H1 (cell line): ENCODE measurements at regions not wholly inside any gene's neighbourhood (a gene's known extent, or its start where the extent isn't known, plus 50 kb on each side); places are given as distances from the start of the nearest gene placed in this dataset.

Experiments used
- CTCF ChIA-PET: fragments of 300-600 bp; sonication (Branson Sonifier 250); formaldehyde crosslinking; loops from one replicate; lab custom pipeline; 2021; ENCODE audit not compliant: partially characterized antibody; lab: Charles Lee
- POLR2A ChIA-PET: fragments of 300-600 bp; sonication (Branson Sonifier 250); formaldehyde crosslinking; loops from one replicate; lab custom pipeline; 2021; ENCODE audit warnings: inconsistent platforms; ENCODE audit not compliant: partially characterized antibody; lab: Charles Lee
- DNase-seq, 2 experiments: peaks; one replicate each; pipeline versions ENCODE4 v3.0.0 to v3.0.0-alpha.2; 2010 to 2022; ENCODE audit warnings: low spot score in 2 of 2, low read depth in 1 of 2, mixed read lengths in 1 of 2
- FAIRE-seq: peaks from 2 replicates; lab custom pipeline; 2011; peaks lifted over from hg19 to GRCh38; lab: Jason Lieb, UNC
- H2AFZ ChIP-seq: 2 replicates; pipeline ENCODE4 v1.8.1; 2012; ENCODE audit warnings: low read length, inconsistent platforms
- H2AK5ac ChIP-seq: 2 replicates; pipeline ENCODE4 v1.6.1; 2013; ENCODE audit warnings: low read depth, low read length
- H2BK120ac ChIP-seq: replicated peaks from 2 replicates; pipeline ENCODE3; 2013; ENCODE audit warnings: low read depth, low read length, inconsistent platforms
- H2BK12ac ChIP-seq: 2 replicates; pipeline ENCODE4 v1.6.1; 2013; ENCODE audit warnings: low read depth, low read length
- H2BK15ac ChIP-seq: 2 replicates; pipeline ENCODE4 v1.6.1; 2013; ENCODE audit warnings: low read length
- H2BK20ac ChIP-seq: 2 replicates; pipeline ENCODE4 v1.6.1; 2013; ENCODE audit warnings: low read length
- H2BK5ac ChIP-seq: 2 replicates; pipeline ENCODE4 v1.6.1; 2013; ENCODE audit warnings: low read depth, low read length
- H3K14ac ChIP-seq: 2 replicates; pipeline ENCODE4 v1.6.1; 2013; ENCODE audit warnings: inconsistent platforms; ENCODE audit not compliant: insufficient read length
- H3K18ac ChIP-seq: 2 replicates; pipeline ENCODE4 v1.6.1; 2013; ENCODE audit warnings: low read length; ENCODE audit errors: extremely low read depth
- H3K23ac ChIP-seq: 2 replicates; pipeline ENCODE4 v1.6.1; 2013; ENCODE audit warnings: inconsistent platforms; ENCODE audit not compliant: insufficient read length
- H3K23me2 ChIP-seq: 2 replicates; pipeline ENCODE4 v1.6.1; 2013; ENCODE audit warnings: low read depth, low read length
- H3K27ac ChIP-seq: 2 replicates; pipeline ENCODE4 v1.6.1; 2011; ENCODE audit warnings: low read depth, low read length, inconsistent platforms
- H3K27me3 ChIP-seq, 4 experiments: replicated peaks in 1 of 4; 1 replicate in 1 of 4; 2 replicates in 3 of 4; pipeline versions ENCODE4 v1.6.1 to v1.8.1; 2011 to 2013; ENCODE audit warnings: low read length in 3 of 4, mild to moderate bottlenecking in 3 of 4, inconsistent platforms in 2 of 4, mixed read lengths in 2 of 4, moderate library complexity in 1 of 4; ENCODE audit not compliant: control insufficient read depth in 3 of 4, insufficient read depth in 3 of 4; ENCODE audit errors: extremely low read depth in 1 of 4
- H3K36me3 ChIP-seq, 4 experiments: 2 replicates each; pipeline versions ENCODE4 v1.6.1 to v1.8.1; 2011 to 2013; ENCODE audit warnings: mild to moderate bottlenecking in 4 of 4, low read length in 3 of 4, moderate library complexity in 2 of 4, control low read depth in 1 of 4, inconsistent platforms in 1 of 4; ENCODE audit not compliant: insufficient read depth in 4 of 4, control insufficient read depth in 2 of 4
- H3K4ac ChIP-seq: replicated peaks from 2 replicates; pipeline ENCODE3; 2013; ENCODE audit warnings: low read length, low read depth, mixed read lengths, inconsistent platforms; ENCODE audit not compliant: insufficient read length
- H3K4me1 ChIP-seq, 4 experiments: replicated peaks in 1 of 4; 1 replicate in 1 of 4; 2 replicates in 3 of 4; pipeline versions ENCODE4 v1.6.1 to v1.8.1; 2011 to 2013; ENCODE audit warnings: low read length in 3 of 4, inconsistent platforms in 2 of 4, mixed read lengths in 1 of 4; ENCODE audit not compliant: insufficient read depth in 4 of 4, control insufficient read depth in 3 of 4
- H3K4me2 ChIP-seq, 2 experiments: 2 replicates each; pipeline versions ENCODE4 v1.6.1 to v1.8.1; 2011 to 2013; ENCODE audit warnings: low read depth in 2 of 2, low read length in 2 of 2, control low read depth in 1 of 2, inconsistent platforms in 1 of 2, mild to moderate bottlenecking in 1 of 2; ENCODE audit not compliant: insufficient read depth in 1 of 2
- H3K4me3 ChIP-seq, 4 experiments: fragments of 200-600, 300-600 bp in 1 of 4; sonication (generic), shearing (Covaris generic), sonication (Bioruptor Twin) in 1 of 4; 2 replicates each; pipeline versions ENCODE4 v1.5.1 to v1.8.1; 2011 to 2016; ENCODE audit warnings: low read length in 4 of 4, low read depth in 3 of 4, control low read depth in 2 of 4, inconsistent platforms in 2 of 4, mild to moderate bottlenecking in 2 of 4, mixed read lengths in 1 of 4, moderate library complexity in 1 of 4; ENCODE audit not compliant: insufficient read depth in 2 of 4; ENCODE audit errors: extremely low read depth in 1 of 4
- H3K56ac ChIP-seq: replicated peaks from 2 replicates; pipeline ENCODE3; 2013; ENCODE audit warnings: low read depth, mild to moderate bottlenecking, mixed read lengths, low read length, inconsistent platforms; ENCODE audit not compliant: insufficient read length
- H3K79me1 ChIP-seq: 2 replicates; pipeline ENCODE4 v1.6.1; 2013; ENCODE audit warnings: low read depth, low read length, control low read depth
- H3K79me2 ChIP-seq, 2 experiments: 2 replicates each; pipeline versions ENCODE4 v1.6.1 to v1.8.1; 2012 to 2013; ENCODE audit warnings: low read length in 2 of 2, mild to moderate bottlenecking in 2 of 2, inconsistent platforms in 1 of 2; ENCODE audit not compliant: insufficient read depth in 2 of 2, control insufficient read depth in 1 of 2
- H3K9ac ChIP-seq, 4 experiments: replicated peaks in 1 of 4; 1 replicate in 1 of 4; 2 replicates in 3 of 4; pipeline versions ENCODE4 v1.6.1 to v1.8.1; 2011 to 2013; ENCODE audit warnings: low read depth in 3 of 4, low read length in 3 of 4, control low read depth in 2 of 4, mild to moderate bottlenecking in 2 of 4, moderate library complexity in 2 of 4, inconsistent platforms in 1 of 4; ENCODE audit errors: extremely low read depth in 1 of 4
- H3K9me3 ChIP-seq, 2 experiments: 2 replicates each; pipeline versions ENCODE4 v1.6.1 to v1.8.1; 2012 to 2013; ENCODE audit warnings: mild to moderate bottlenecking in 2 of 2, moderate library complexity in 2 of 2, control low read depth in 1 of 2, inconsistent platforms in 1 of 2, low read depth in 1 of 2, low read length in 1 of 2, mixed read lengths in 1 of 2; ENCODE audit not compliant: insufficient read depth in 2 of 2
- H4K20me1 ChIP-seq, 2 experiments: replicated peaks in 1 of 2; 2 replicates each; pipeline versions ENCODE3 to v1.8.1; 2011 to 2013; ENCODE audit warnings: inconsistent platforms in 2 of 2, low read length in 2 of 2, mild to moderate bottlenecking in 1 of 2; ENCODE audit not compliant: insufficient read depth in 2 of 2, control insufficient read depth in 1 of 2
- H4K5ac ChIP-seq: 2 replicates; pipeline ENCODE4 v1.6.1; 2013; ENCODE audit warnings: low read length, low read depth, mixed read lengths, inconsistent platforms; ENCODE audit not compliant: insufficient read length
- H4K8ac ChIP-seq: 2 replicates; pipeline ENCODE4 v1.8.0; 2013; ENCODE audit warnings: mild to moderate bottlenecking, moderate library complexity, low read length, inconsistent platforms; ENCODE audit not compliant: insufficient read depth; ENCODE audit errors: extremely low read depth
- H4K91ac ChIP-seq: replicated peaks from 2 replicates; pipeline ENCODE3; 2013; ENCODE audit warnings: low read length, mixed read lengths, inconsistent platforms; ENCODE audit not compliant: insufficient read length
- ATF2 ChIP-seq: IDR thresholded peaks from 2 replicates; pipeline ENCODE4 v1.6.1; 2012; ENCODE audit warnings: low read length, inconsistent platforms
- ATF3 ChIP-seq: IDR thresholded peaks from 2 replicates; pipeline ENCODE4 v1.6.1; 2011; ENCODE audit warnings: low read depth, mild to moderate bottlenecking, low read length; ENCODE audit not compliant: insufficient read depth
- CHD1 ChIP-seq: IDR thresholded peaks from 2 replicates; pipeline ENCODE4 v1.6.1; 2012; ENCODE audit warnings: low read depth, low read length, improper control_type of control experiment
- E2F6 ChIP-seq: IDR thresholded peaks from 2 replicates; pipeline ENCODE4 v1.6.1; 2012; ENCODE audit warnings: inconsistent platforms
- EP300 ChIP-seq, 2 experiments: IDR thresholded peaks; 1 replicate in 1 of 2; 2 replicates in 1 of 2; pipeline ENCODE4 v1.6.1; 2011 to 2012; ENCODE audit warnings: low read depth in 2 of 2, low read length in 2 of 2, mild to moderate bottlenecking in 2 of 2, borderline replicate concordance in 1 of 2, inconsistent platforms in 1 of 2, moderate library complexity in 1 of 2
- FOSL1 ChIP-seq: IDR thresholded peaks from 2 replicates; pipeline ENCODE4 v1.6.1; 2011; ENCODE audit warnings: mild to moderate bottlenecking, low read depth, low read length, moderate library complexity; ENCODE audit not compliant: insufficient read depth
- KDM1A ChIP-seq: fragments of 200-600, 300-600 bp; sonication (generic); IDR thresholded peaks from 2 replicates; pipeline ENCODE4 v1.7.1; 2016; ENCODE audit warnings: mild to moderate bottlenecking, low read length, borderline replicate concordance
- MAX ChIP-seq: IDR thresholded peaks from 2 replicates; pipeline ENCODE4 v1.6.1; 2012; ENCODE audit warnings: inconsistent platforms
- RBBP5 ChIP-seq: IDR thresholded peaks from 2 replicates; pipeline ENCODE4 v1.7.1; 2012; ENCODE audit warnings: low read depth, mild to moderate bottlenecking, inconsistent platforms, low read length, moderate library complexity, borderline replicate concordance
- WGBS, 2 experiments: shearing (Covaris generic) in 1 of 2; methylation state at CpG; one replicate each; pipeline versions ENCODE4 v1.1.6 to v1.1.7; 2013 to 2015; ENCODE audit warnings: low lambda C conversion rate in 2 of 2, mixed read lengths in 2 of 2, inconsistent platforms in 1 of 2, low coverage in 1 of 2, missing lambda C conversion rate in 1 of 2; ENCODE audit not compliant: insufficient replicate concordance in 2 of 2, insufficient coverage in 1 of 2, insufficient read length in 1 of 2; ENCODE audit errors: extremely low coverage in 1 of 2, missing lambda C conversion rate in 1 of 2; 5-methylcytosine and 5-hydroxymethylcytosine counted together

- 96% methylated on average over 1 of the region's 1 CpG; no CpG with 5 or more reads in 1 of the 2 experiments for WGBS, 2 experiments
- no peak overlapping the region for H3K9ac ChIP-seq
- no peak overlapping the region for H3K14ac ChIP-seq
- no peak overlapping the region for H2AK5ac ChIP-seq
- H4K91ac ChIP-seq = no peak overlapping the region
- H2BK15ac ChIP-seq = no peak overlapping the region
- no peak overlapping the region for H3K4me3 ChIP-seq
- no peak overlapping the region for H3K56ac ChIP-seq
- H3K4me2 ChIP-seq = no peak overlapping the region
- H3K4ac ChIP-seq = no peak overlapping the region
- POLR2A ChIA-PET = no interaction called here
- H3K23ac ChIP-seq = no peak overlapping the region
- no peaks in the 10 kb centered on the region for H3K79me1 ChIP-seq
- H4K5ac ChIP-seq = no peak overlapping the region
- no peak overlapping the region for H2BK20ac ChIP-seq
- H3K23me2 ChIP-seq = no peaks in the 10 kb centered on the region
- no peaks in the 10 kb centered on the region for H4K20me1 ChIP-seq
- no peaks in the 10 kb centered on the region for H3K36me3 ChIP-seq
- TF ChIP-seq RBBP5 = no peak
- TF ChIP-seq ATF2 = no peak
- TF ChIP-seq MAX = no peak
- no peak for TF ChIP-seq CHD1
- TF ChIP-seq EP300 (IDR thresholded peaks at IDR 0.05; ENCODE audit: borderline replicate concordance in 1 of 2, low read depth in 2 of 2, low read length in 2 of 2) = no peak
- TF ChIP-seq E2F6 = no peak
- TF ChIP-seq FOSL1 = no peak
- TF ChIP-seq ATF3 = no peak
- TF ChIP-seq KDM1A = no peak
- TF ChIP-seq, all 59 proteins: peak for 0
- Histone ChIP-seq H3K79me2 (no peaks in the 10 kb centered on the region), H2AFZ (no peak overlapping the region), H2BK5ac (no peak overlapping the region), H3K27ac (no peak overlapping the region), H2BK12ac (no peak overlapping the region), H3K18ac (no peak overlapping the region), H2BK120ac (no peak overlapping the region), H3K27me3 (no peaks in the 10 kb centered on the region), H3K9me3 (no peaks in the 10 kb centered on the region), H4K8ac (no peak overlapping the region), H3K4me1 (peaks cover 0 to 4% (median 0%) of the 10 kb centered on the region in 4 experiments; a peak in 1 of 7 replicates)
- no peak for DNase-seq
- CTCF ChIA-PET = no interaction called here
- FAIRE-seq = no peak
Observed at GRCh38 chr11:105491394-105491793, 118.5 kb upstream of the GRIA4 start.
